ENCODE measurements at regions not wholly inside any gene's neighbourhood (a gene's known extent, or its start where the extent isn't known, plus 50 kb on each side); places are given as distances from the start of the nearest gene placed in this dataset.

DNA sequence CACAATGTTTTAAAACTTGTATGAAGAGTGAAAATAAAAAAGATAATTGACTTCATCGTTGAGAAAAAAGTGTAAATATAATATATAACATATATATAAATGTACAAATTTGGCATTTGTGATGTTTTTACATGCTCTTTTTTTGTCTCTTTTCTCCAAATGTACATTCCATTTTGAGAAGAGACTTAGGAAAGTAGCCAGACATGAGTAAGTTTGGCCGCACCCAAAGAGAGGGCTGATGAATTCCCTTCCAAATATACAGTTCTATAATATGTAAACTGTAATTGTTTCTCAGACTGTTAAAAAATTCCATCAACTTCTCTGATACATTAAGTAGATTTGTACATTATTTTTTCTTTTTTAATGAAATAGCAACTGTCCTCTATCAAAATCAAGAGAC, 193.2 kb upstream of the MAP3K1 start:
- DNase-seq (ENCODE audit: low read depth), result no peak

- no peak for DNase-seq (ENCODE audit: low read depth)
Observed at GRCh38 chr5:56620903-56621677, 194.3 kb upstream of the MAP3K1 start.

DNA sequence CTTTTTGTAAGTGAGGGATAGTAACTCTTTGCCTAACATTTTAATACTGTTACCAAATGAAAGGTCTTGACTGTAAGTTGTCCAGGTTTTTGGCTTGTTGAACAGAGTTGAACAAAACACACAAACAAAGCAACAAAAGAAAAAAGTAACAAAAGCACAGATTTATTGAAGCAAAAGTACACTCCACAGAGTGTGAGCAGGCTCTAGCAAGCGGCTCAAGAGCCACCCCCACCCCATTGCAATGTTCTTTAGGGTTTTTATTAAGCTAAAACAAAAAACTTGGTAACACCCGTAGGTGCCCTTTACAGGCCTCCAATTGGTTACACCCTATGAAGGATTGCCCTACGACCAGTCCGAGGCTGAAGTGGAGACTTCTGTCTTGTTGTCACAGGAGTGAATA, 197.4 kb upstream of the MAP3K1 start:
- no peak for DNase-seq (ENCODE audit: low read depth)

DNA sequence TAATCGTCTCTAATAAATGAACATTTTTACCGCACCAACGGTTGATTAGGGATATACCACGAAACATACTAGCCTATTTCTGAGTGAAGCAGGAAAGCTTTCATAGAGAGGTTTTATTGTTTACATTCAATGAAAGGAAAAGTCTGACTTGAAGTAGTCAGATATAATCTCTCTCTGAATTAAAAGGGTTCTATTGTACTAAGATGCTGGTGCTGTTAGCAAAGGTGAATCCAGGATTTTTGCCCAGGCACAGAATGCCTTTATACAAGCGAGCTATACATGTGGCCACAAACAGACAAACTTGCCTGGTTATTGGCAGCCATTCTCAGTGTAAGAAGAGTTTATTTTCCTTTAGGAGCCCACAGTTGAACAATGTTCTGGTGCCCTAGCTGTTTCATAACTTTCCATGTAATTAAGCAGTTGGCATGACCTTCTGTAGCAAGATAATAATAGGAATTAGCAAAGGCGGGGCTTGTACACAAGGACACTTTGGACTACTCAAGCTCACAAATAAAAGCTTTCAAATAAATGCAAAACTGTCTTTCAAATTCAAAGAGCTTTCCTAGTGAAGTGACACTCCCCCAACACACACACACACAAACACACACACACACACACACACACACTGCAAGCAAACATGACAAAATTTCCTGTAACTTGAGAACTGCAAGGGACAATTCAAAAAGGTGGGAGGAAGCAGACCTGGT, 198.7 kb upstream of the MAP3K1 start:
- no peak for DNase-seq (ENCODE audit: low read depth)

GRCh38 chr5:56615361-56616153, 199.8 kb upstream of the MAP3K1 start:
- DNase-seq (ENCODE audit: low read depth), result no peak

DNA sequence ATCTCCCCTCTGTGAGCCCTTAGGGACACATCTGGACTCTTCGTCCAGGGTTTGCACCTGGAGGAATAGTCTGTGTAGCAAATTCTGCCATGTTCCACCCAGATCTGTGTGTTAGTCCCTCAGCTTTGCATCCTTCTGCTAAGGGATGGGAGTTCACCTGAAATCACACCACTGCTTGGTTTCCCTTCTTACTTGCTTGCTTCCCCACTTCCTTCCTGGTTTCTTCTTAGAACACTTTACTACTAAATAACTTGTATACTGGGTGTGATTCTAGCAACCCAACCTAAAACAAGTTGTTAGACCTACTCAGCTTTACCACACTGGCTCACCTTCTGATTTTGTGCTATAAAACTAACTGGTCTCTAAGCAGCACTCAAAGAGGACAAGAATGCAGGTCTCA, 202.6 kb upstream of the MAP3K1 start:
- no peak for DNase-seq (ENCODE audit: low read depth)

- DNase-seq (ENCODE audit: low read depth), result no peak
Observed at GRCh38 chr5:56612353-56612752, 203.0 kb upstream of the MAP3K1 start.

DNA sequence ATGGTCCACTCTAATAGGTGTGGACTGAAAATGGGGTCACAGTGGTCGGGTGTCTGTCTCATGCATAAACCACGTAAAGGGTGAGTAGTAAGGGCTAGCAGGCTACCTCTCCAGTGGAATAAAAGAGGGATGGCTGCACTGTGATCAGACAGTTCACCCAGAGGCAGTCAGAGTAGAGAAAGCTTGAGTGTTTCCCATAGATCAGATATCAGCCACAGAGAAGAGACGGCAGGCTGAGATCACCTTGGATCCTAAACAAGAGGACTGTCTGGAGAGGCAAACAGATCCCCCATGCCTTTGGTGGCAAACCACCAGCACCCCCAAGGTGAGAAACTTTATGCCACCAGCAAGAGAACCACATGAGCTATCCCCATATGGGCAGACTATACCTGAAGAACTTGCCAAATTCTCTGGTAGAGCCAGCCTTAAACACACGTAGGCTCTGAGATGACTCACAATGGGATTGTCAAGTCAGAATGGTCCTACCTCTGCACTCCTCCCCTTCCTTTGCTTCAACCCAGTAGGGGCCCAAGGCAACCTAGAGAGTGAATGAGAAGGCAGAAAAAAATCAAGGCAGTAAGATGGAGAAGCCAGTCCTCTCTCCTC, 205.2 kb upstream of the MAP3K1 start:
- no peak for DNase-seq (ENCODE audit: low read depth)

- no peak for DNase-seq (ENCODE audit: low read depth)
Observed at GRCh38 chr5:56608217-56608925, 207.0 kb upstream of the MAP3K1 start.

DNA sequence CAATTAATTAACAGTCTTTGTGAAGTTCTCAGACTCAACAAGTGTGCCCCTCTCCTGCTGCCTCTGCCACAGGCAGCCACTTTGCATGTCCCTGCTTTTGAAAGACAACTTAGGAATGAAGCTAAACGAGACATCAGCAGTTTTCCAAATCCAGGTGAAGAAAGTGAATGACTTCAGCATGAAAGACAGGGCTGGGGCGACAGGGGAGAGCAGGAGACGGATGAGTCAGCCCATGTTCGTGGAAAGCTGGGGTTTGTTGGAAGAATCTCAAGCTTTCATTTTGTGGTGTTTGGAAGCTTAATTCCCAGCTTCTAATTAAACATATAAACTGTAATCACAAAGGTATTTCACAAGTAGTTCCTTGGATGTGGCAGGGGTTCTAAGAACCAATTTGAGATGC, 207.8 kb upstream of the MAP3K1 start:
- DNase-seq (ENCODE audit: low read depth), result no peak

- DNase-seq (ENCODE audit: low read depth), result no peak
Observed at GRCh38 chr5:56607074-56607473, 208.3 kb upstream of the MAP3K1 start.

- no peak for DNase-seq (ENCODE audit: low read depth)
Observed at GRCh38 chr5:56606192-56606591, 209.2 kb upstream of the MAP3K1 start.

DNA sequence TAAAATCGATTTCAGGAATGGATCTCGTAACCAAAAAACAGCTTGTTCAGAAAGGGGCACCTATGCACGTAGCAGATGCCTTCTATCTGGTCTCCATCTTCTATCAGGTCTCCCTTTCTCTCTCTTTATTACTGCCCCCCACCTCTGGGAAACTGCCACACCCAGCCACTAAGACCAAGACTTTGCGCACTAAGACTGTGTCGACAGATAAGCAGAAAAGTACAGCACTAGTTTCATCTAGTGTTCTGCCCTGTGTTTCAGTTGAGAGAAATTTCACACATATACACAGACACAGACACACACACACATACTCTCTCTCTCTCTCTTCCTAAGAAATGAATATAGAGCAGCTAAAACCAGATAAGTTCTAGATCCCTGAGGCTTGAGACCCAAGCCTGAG, 210.1 kb upstream of the MAP3K1 start:
- DNase-seq (ENCODE audit: low read depth), result no peak

DNA sequence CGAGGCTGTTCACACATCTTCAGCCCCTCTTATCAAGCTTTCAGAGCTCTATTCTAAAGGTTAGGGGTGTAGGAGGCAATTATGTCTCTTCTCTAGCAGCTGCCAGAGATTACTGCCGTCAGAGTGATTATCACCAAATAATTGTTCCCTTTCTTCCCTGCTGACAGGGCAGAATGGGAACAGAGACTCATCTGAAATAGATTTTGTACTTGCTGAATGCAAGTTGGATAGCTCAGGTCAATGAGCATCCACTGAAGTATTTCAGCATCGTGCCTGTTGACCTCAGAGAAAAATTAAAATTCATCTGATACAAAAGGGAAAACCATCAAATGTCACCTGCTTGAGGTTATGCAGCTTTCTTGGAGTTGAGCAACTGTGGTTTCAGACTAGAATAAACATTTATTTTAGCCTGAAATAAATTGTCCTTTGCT, 213.7 kb upstream of the MAP3K1 start:
- no peak for DNase-seq (ENCODE audit: low read depth)

- no peak for DNase-seq (ENCODE audit: low read depth)
Observed at GRCh38 chr5:56598941-56599340, 216.4 kb upstream of the MAP3K1 start.

DNA sequence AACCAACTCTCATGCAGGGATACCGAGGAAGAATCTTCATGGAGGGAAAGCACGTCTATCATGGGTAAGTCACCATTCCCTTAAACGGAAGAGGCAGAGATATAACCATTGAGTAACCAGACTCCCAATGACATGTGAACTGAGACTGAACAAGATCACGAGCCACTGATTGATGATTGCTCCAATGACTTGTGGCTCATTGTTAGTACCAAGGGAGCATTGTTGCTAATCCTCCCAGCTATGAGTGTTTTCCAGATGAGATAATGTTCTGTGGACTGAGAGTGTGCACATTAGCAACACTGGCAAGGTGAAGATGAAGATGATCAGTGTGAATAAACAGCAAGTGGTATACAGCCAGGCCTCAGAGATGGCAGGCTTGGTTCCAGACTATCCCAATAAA, 219.2 kb upstream of the MAP3K1 start:
- DNase-seq (ENCODE audit: low read depth), result no peak

- DNase-seq (ENCODE audit: low read depth), result no peak
Observed at GRCh38 chr5:56595566-56595965, 219.8 kb upstream of the MAP3K1 start.

DNA sequence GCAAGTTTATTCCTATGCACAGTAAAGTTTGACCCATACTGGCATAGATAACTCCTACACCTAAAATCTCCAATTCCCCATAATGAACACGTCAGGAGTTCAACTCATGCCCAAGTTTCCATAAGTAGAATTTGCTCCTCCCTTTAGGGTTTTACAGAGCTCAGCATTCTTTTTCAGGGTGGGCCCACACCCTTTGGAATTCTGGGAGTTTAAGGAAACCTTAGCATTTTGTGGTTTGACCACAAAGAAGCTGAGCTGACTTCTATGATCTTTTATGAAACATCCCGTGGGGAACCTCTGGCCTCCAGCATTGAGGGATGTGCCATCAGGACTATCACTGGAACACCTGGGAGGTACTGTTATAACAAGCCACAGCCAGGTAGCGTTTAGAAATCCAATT, 220.6 kb upstream of the MAP3K1 start:
- DNase-seq (ENCODE audit: low read depth), result no peak

DNA sequence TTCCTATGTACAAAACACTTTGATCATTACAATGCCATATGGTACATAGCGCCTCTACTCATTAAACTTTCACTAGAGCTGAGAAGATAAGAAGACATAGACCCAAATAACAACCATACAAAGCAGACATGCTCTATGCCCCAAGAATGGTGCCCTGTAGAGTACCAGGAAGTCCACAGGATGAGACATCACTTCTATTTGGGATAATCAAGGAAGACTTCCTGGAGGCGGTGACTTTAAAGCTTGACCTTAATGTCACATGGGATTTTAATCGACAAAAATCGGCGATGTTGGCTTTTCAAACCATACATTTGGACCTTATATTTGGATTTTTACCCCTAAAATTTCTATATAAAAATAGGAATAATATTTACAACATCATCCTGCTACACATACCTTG, 224.3 kb upstream of the MAP3K1 start:
- DNase-seq (ENCODE audit: low read depth), result no peak

- DNase-seq (ENCODE audit: low read depth), result no peak
Observed at GRCh38 chr5:56589481-56589860, 225.9 kb upstream of the MAP3K1 start.

- no peak for DNase-seq (ENCODE audit: low read depth)
Observed at GRCh38 chr5:56588636-56589480, 226.5 kb upstream of the MAP3K1 start.
